ENCODE measurements at regions not wholly inside any gene's neighbourhood (a gene's known extent, or its start where the extent isn't known, plus 50 kb on each side); places are given as distances from the start of the nearest gene placed in this dataset.

- TF ChIP-seq CTCF (conservative IDR thresholded peaks at IDR 0.05; ENCODE audit: low read depth, low read length), result no peak
- no peak for TF ChIP-seq EZH2 (IDR thresholded peaks at IDR 0.05; ENCODE audit: low read length, unreplicated experiment)
- no peak for TF ChIP-seq EZH2phosphoT487 (IDR thresholded peaks at IDR 0.05; ENCODE audit: borderline replicate concordance, low read length)
Measured at GRCh38 chr14:71620401-71620800, 311.8 kb upstream of the RGS6 start.
